ENCODE measurements at regions not wholly inside any gene's neighbourhood (a gene's known extent, or its start where the extent isn't known, plus 50 kb on each side); places are given as distances from the start of the nearest gene placed in this dataset.

DNA sequence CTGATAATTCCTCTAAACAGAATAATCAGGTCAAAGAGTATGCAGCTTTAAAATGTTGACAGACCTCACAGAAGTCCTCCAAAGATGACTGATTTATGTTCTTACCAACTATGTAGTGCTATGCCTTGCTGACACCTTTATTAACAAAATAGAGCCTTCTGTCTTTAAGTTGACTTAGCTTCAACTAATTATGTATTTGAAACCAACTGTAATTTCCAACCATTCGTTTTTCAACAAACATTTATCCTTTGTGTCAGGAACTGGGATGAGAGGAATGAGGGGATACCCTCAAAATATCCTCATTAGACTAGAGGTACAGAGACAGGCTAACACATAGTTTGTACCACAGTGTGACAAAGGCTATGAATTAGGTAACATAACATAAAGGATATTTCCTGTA, 186.2 kb upstream of the ZNF217 start:
- TF ChIP-seq, protein P1, sequence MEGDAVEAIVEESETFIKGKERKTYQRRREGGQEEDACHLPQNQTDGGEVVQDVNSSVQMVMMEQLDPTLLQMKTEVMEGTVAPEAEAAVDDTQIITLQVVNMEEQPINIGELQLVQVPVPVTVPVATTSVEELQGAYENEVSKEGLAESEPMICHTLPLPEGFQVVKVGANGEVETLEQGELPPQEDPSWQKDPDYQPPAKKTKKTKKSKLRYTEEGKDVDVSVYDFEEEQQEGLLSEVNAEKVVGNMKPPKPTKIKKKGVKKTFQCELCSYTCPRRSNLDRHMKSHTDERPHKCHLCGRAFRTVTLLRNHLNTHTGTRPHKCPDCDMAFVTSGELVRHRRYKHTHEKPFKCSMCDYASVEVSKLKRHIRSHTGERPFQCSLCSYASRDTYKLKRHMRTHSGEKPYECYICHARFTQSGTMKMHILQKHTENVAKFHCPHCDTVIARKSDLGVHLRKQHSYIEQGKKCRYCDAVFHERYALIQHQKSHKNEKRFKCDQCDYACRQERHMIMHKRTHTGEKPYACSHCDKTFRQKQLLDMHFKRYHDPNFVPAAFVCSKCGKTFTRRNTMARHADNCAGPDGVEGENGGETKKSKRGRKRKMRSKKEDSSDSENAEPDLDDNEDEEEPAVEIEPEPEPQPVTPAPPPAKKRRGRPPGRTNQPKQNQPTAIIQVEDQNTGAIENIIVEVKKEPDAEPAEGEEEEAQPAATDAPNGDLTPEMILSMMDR (IDR thresholded peaks at IDR 0.05): no peak
- TF ChIP-seq POLR2A (IDR thresholded peaks at IDR 0.05): no peak

Measured in adrenal gland (tissue), 5 donors.